ENCODE measurements at regions not wholly inside any gene's neighbourhood (a gene's known extent, or its start where the extent isn't known, plus 50 kb on each side); places are given as distances from the start of the nearest gene placed in this dataset.

DNA sequence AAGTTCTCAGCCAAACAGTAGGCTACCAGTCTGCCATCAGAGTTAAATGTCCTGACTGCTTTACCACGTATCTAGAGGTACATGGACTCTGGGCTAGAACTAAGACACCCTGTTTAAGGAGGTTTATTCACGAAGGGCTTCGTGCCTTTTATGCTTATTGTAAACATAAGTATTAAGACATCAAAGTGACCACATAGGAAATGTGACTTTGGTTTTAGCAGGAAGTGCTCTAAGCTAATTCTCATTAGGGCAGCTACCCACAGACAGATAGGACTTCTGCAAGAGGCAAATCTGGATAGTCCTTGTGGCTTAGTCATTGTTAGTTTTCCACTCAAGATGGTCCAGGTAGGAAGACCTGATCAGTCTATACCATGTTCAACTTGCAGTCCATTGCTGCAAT lies 233.3 kb upstream of the MGAT5 start:
- TF ChIP-seq EZH2 (IDR thresholded peaks at IDR 0.05; ENCODE audit: low read length, missing control alignments) (no peak), CTCF (conservative IDR thresholded peaks at IDR 0.05 in 1 of 2, IDR thresholded peaks at IDR 0.05 in 1 of 2; ENCODE audit: low read depth in 1 of 2, low read length in 2 of 2) (no peak)
